K562 (cell line): ENCODE measurements at regions not wholly inside any gene's neighbourhood (a gene's known extent, or its start where the extent isn't known, plus 50 kb on each side); places are given as distances from the start of the nearest gene placed in this dataset.

ENCODE experiments used
- CEBPB ChIP-seq: fragments of 450-650 bp; IDR thresholded peaks from 2 replicates; pipeline ENCODE4 v1.6.1; 2016; ENCODE audit warnings: missing genetic modification characterization, missing compliant biosample characterization
- JUN ChIP-seq, 2 experiments: sonication (generic) in 1 of 2; formaldehyde crosslinking in 1 of 2; IDR thresholded peaks; 2 replicates each; pipeline versions ENCODE4 v1.6.1 to v1.8.0; 2012 to 2022; ENCODE audit warnings: borderline replicate concordance in 2 of 2, mild to moderate bottlenecking in 2 of 2, improper control_type of control experiment in 1 of 2, low read depth in 1 of 2, low read length in 1 of 2, missing genetic modification reagents in 1 of 2
- POLR2AphosphoS5 ChIP-seq: IDR thresholded peaks from 2 replicates; pipeline ENCODE4 v1.6.1; 2011; ENCODE audit warnings: mild to moderate bottlenecking, low read depth, low read length, moderate library complexity; ENCODE audit not compliant: control insufficient read depth, insufficient read depth
- ZNF12 ChIP-seq: sonication (generic); formaldehyde crosslinking; IDR thresholded peaks from 2 replicates; pipeline ENCODE4 v1.4.0; 2020; ENCODE audit warnings: mild to moderate bottlenecking, missing genetic modification reagents
- ZNF551 ChIP-seq: fragments of 250-450 bp; sonication (Bioruptor Pico); IDR thresholded peaks from 2 replicates; pipeline ENCODE4 v1.5.0; 2021; ENCODE audit warnings: mild to moderate bottlenecking, moderate library complexity
- ZNF695 ChIP-seq: fragments of 450-650 bp; formaldehyde crosslinking; IDR thresholded peaks from 2 replicates; pipeline ENCODE4 v1.4.0; 2020; ENCODE audit warnings: mild to moderate bottlenecking, moderate library complexity

DNA sequence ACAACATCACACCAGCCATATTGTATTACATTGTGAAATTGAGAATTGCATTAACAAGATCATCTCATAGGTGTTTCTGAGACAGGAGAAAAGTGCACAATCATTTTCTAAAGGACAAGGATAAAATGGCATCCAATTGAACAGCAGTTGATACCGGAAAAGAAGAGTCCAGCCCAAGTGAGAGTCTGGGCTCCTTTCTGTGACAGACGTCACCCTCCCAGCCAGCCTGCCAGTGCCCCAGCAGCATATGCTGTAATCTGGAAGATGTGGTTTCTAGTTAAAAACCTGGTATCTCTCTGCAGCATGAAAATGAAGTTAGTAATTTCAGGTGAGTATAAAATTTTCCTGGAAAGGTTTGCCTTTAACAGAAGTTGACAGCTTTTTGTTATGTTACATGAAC is 1531.7 kb upstream of the PIK3C3 start:
- no peak for TF ChIP-seq POLR2AphosphoS5
- no peak for TF ChIP-seq ZNF695
- TF ChIP-seq ZNF12 (CRISPR knock-in tag), result no peak
- no peak for TF ChIP-seq ZNF551 (CRISPR knock-in tag)
- TF ChIP-seq JUN (IDR thresholded peaks at IDR 0.05; ENCODE audit: borderline replicate concordance, low read depth, low read length), result no peak
- no peak for TF ChIP-seq JUN (CRISPR knock-in tag; IDR thresholded peaks at IDR 0.05; ENCODE audit: borderline replicate concordance)
- no peak for TF ChIP-seq CEBPB (tag)
